GM21717 (cell line): ENCODE measurements at regions not wholly inside any gene's neighbourhood (a gene's known extent, or its start where the extent isn't known, plus 50 kb on each side); places are given as distances from the start of the nearest gene placed in this dataset.

Experiments used
- ATAC-seq: cut with Tn5 transposase; IDR thresholded peaks from one replicate; pipeline ENCODE4 v1.9.1; 2021; ENCODE audit warnings: mild to moderate bottlenecking, moderate library complexity; ENCODE audit not compliant: unreplicated experiment

- no peak for ATAC-seq
Observed at GRCh38 chr7:85734823-85735222, 548.0 kb upstream of the SEMA3D start.

- ATAC-seq, result no peak
Observed at GRCh38 chr7:85733169-85733915, 546.5 kb upstream of the SEMA3D start.

- no peak for ATAC-seq
Observed at GRCh38 chr7:85730012-85730411, 543.2 kb upstream of the SEMA3D start.

GRCh38 chr7:85725026-85725425, 538.2 kb upstream of the SEMA3D start:
- no peak for ATAC-seq

- ATAC-seq, result no peak
Observed at GRCh38 chr7:85719981-85720953, 533.4 kb upstream of the SEMA3D start.

- no peak for ATAC-seq
Observed at GRCh38 chr7:85716353-85716752, 529.5 kb upstream of the SEMA3D start.

- no peak for ATAC-seq
Observed at GRCh38 chr7:85714951-85715350, 528.1 kb upstream of the SEMA3D start.

GRCh38 chr7:85714043-85714578, 527.3 kb upstream of the SEMA3D start:
- ATAC-seq, result peak; percentile 95

- no peak for ATAC-seq
Observed at GRCh38 chr7:85713171-85713570, 526.3 kb upstream of the SEMA3D start.

GRCh38 chr7:85711894-85712293, 525.0 kb upstream of the SEMA3D start:
- no peak for ATAC-seq

- ATAC-seq, result no peak
Observed at GRCh38 chr7:85710960-85711359, 524.1 kb upstream of the SEMA3D start.

GRCh38 chr7:85708221-85708620, 521.4 kb upstream of the SEMA3D start:
- no peak for ATAC-seq

- no peak for ATAC-seq
Observed at GRCh38 chr7:85705076-85705475, 518.2 kb upstream of the SEMA3D start.

- ATAC-seq, result no peak
Observed at GRCh38 chr7:85703251-85704010, 516.6 kb upstream of the SEMA3D start.

GRCh38 chr7:85702348-85702747, 515.5 kb upstream of the SEMA3D start:
- ATAC-seq, result no peak

GRCh38 chr7:85699482-85699881, 512.6 kb upstream of the SEMA3D start:
- no peak for ATAC-seq

- no peak for ATAC-seq
Observed at GRCh38 chr7:85695533-85695932, 508.7 kb upstream of the SEMA3D start.

GRCh38 chr7:85695041-85695440, 508.2 kb upstream of the SEMA3D start:
- ATAC-seq, result no peak

GRCh38 chr7:85693326-85693725, 506.5 kb upstream of the SEMA3D start:
- no peak for ATAC-seq

- ATAC-seq, result no peak
Observed at GRCh38 chr7:85688712-85689111, 501.9 kb upstream of the SEMA3D start.
